ENCODE measurements at regions not wholly inside any gene's neighbourhood (a gene's known extent, or its start where the extent isn't known, plus 50 kb on each side); places are given as distances from the start of the nearest gene placed in this dataset.

DNA sequence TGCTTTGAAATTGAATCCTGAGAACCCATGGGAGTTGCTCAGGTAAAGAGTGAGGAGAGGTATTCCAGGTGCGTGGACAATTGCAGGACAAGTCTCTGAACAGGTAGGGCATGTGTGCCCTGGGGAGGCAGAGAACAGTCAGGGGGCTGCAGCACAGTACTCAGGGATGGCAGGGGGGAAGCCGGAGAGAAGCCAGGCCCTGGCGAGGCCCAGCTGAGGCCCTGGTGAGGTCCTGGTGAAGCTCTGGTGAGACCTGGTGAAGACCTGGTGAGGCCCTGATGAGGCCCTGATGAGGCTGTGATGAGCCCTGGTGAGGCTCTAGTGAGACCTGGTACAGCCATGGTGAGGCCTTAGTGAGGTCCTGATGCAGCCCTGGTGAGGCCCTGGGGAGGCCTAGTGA lies 155.5 kb upstream of the GDF10 start:
- TF ChIP-seq, protein P1, sequence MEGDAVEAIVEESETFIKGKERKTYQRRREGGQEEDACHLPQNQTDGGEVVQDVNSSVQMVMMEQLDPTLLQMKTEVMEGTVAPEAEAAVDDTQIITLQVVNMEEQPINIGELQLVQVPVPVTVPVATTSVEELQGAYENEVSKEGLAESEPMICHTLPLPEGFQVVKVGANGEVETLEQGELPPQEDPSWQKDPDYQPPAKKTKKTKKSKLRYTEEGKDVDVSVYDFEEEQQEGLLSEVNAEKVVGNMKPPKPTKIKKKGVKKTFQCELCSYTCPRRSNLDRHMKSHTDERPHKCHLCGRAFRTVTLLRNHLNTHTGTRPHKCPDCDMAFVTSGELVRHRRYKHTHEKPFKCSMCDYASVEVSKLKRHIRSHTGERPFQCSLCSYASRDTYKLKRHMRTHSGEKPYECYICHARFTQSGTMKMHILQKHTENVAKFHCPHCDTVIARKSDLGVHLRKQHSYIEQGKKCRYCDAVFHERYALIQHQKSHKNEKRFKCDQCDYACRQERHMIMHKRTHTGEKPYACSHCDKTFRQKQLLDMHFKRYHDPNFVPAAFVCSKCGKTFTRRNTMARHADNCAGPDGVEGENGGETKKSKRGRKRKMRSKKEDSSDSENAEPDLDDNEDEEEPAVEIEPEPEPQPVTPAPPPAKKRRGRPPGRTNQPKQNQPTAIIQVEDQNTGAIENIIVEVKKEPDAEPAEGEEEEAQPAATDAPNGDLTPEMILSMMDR (conservative IDR thresholded peaks at IDR 0.05; ENCODE audit: low read length), result no peak
- no peak for TF ChIP-seq EZH2phosphoT487 (IDR thresholded peaks at IDR 0.05; ENCODE audit: borderline replicate concordance)
- peaks cover 40% of the 10 kb centered on the region for H3K4me1 ChIP-seq (ENCODE audit: insufficient read depth, low read length, poor library complexity, severe bottlenecking)

DNA sequence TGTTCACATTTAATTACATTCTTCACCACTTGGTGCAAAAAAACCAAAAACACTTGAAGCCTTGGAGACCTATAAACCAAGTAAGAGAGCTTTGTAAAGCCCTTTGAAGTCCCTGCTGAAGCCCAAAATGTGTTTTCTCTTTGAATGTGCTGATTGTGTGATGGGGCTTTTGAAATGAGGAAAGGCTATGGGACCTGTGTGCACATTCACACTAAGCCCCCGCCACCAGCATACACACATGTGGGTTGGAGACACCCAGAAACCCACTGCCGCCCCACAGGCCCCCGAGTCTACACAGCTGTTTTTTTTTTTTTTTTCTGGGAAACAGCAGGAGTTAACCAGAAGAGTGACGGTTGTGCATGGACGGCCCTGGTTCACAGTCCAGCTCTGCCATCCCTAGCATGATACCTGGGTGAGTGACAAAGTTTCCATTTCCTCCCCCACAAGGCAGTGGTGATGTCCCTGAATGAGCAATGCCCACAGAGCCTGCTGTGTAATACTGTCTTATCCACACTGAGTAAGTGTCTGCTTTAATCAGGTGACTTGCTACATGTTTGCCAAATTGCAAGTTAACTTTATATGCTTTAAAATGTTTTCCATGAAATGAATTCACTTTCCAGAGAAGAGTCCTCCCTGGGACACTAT lies 154.6 kb upstream of the GDF10 start:
- H3K79me2 ChIP-seq (ENCODE audit: insufficient read depth, low read length), result no peaks in the 10 kb centered on the region
- no peak overlapping the region for H3K4me3 ChIP-seq (ENCODE audit: low read length, poor library complexity, severe bottlenecking)
- H3K9ac ChIP-seq (ENCODE audit: low read depth, low read length, poor library complexity, severe bottlenecking), result peak overlapping the region; percentile 11
- H4K20me1 ChIP-seq (ENCODE audit: insufficient read depth, low read length, poor library complexity, severe bottlenecking), result no peaks in the 10 kb centered on the region
- H2AFZ ChIP-seq (ENCODE audit: low read length), result no peak overlapping the region
- H3K9me3 ChIP-seq (ENCODE audit: insufficient read depth, low read depth, low read length), result no peaks in the 10 kb centered on the region
- peaks cover 33% of the 10 kb centered on the region for H3K4me1 ChIP-seq (ENCODE audit: insufficient read depth, low read length, poor library complexity, severe bottlenecking)
- no peaks in the 10 kb centered on the region for H3F3A ChIP-seq (ENCODE audit: low read depth)
- H3K36me3 ChIP-seq (ENCODE audit: insufficient read depth, low read length), result no peaks in the 10 kb centered on the region
- TF ChIP-seq, protein P1 (conservative IDR thresholded peaks at IDR 0.05; ENCODE audit: low read length), result no peak
- no peak for TF ChIP-seq EZH2phosphoT487 (IDR thresholded peaks at IDR 0.05; ENCODE audit: borderline replicate concordance)
- H3K4me2 ChIP-seq (ENCODE audit: low read depth, low read length, poor library complexity, severe bottlenecking), result no peak overlapping the region
- H3K27me3 ChIP-seq (ENCODE audit: insufficient read depth, low read length, poor library complexity, severe bottlenecking), result no peaks in the 10 kb centered on the region
- H3K9me2 ChIP-seq (replicated peaks; ENCODE audit: low read depth, low read length), result no peaks in the 10 kb centered on the region

More for the DNA sequence above, 155.5 kb upstream of the GDF10 start:
- no peaks in the 10 kb centered on the region for H3K27me3 ChIP-seq (ENCODE audit: insufficient read depth, low read length, poor library complexity, severe bottlenecking)
- H2AFZ ChIP-seq (ENCODE audit: low read length), result no peak overlapping the region
- no peaks in the 10 kb centered on the region for H3K9me2 ChIP-seq (replicated peaks; ENCODE audit: low read depth, low read length)
- no peak overlapping the region for H3K9ac ChIP-seq (ENCODE audit: low read depth, low read length, poor library complexity, severe bottlenecking)
- 0 out of 2 replicates have a peak, but pooled peaks cover under 1% of the 10 kb centered on the region for H3F3A ChIP-seq (ENCODE audit: low read depth)
- H3K9me3 ChIP-seq (ENCODE audit: insufficient read depth, low read depth, low read length), result no peaks in the 10 kb centered on the region
- no peak overlapping the region for H3K4me3 ChIP-seq (ENCODE audit: low read length, poor library complexity, severe bottlenecking)
- no peak overlapping the region for H3K4me2 ChIP-seq (ENCODE audit: low read depth, low read length, poor library complexity, severe bottlenecking)
- H3K36me3 ChIP-seq (ENCODE audit: insufficient read depth, low read length), result no peaks in the 10 kb centered on the region
- no peaks in the 10 kb centered on the region for H4K20me1 ChIP-seq (ENCODE audit: insufficient read depth, low read length, poor library complexity, severe bottlenecking)
- H3K79me2 ChIP-seq (ENCODE audit: insufficient read depth, low read length), result no peaks in the 10 kb centered on the region

DNA sequence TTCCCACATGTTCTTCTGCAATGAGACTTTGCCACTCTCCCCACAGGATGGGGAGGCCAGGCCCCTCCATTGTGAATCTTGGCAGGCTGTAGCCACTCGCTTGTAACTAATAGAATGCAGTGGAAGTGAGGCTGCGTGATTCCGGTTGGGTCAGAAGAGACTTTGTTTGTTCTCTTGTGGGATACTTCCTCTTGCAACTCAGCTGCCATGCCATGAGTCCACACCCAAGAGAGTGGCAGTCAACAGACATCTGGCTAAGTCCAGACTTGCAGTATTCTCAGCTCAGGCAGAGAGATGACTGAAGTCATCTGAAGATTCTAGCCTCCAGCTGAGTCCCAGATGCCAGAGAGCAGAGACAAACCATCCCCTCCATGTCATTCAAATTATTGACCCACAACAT lies 153.4 kb upstream of the GDF10 start:
- H3K9me3 ChIP-seq (ENCODE audit: insufficient read depth, low read depth, low read length), result no peaks in the 10 kb centered on the region
- no peak overlapping the region for H2AFZ ChIP-seq (ENCODE audit: low read length)
- no peaks in the 10 kb centered on the region for H3K9me2 ChIP-seq (replicated peaks; ENCODE audit: low read depth, low read length)
- no peaks in the 10 kb centered on the region for H4K20me1 ChIP-seq (ENCODE audit: insufficient read depth, low read length, poor library complexity, severe bottlenecking)
- no peaks in the 10 kb centered on the region for H3K79me2 ChIP-seq (ENCODE audit: insufficient read depth, low read length)
- no peak overlapping the region for H3K4me3 ChIP-seq (ENCODE audit: low read length, poor library complexity, severe bottlenecking)
- H3K36me3 ChIP-seq (ENCODE audit: insufficient read depth, low read length), result no peaks in the 10 kb centered on the region
- no peak overlapping the region for H3K9ac ChIP-seq (ENCODE audit: low read depth, low read length, poor library complexity, severe bottlenecking)
- H3K4me2 ChIP-seq (ENCODE audit: low read depth, low read length, poor library complexity, severe bottlenecking), result no peak overlapping the region
- no peaks in the 10 kb centered on the region for H3K27me3 ChIP-seq (ENCODE audit: insufficient read depth, low read length, poor library complexity, severe bottlenecking)
- H3F3A ChIP-seq (ENCODE audit: low read depth), result no peaks in the 10 kb centered on the region
- TF ChIP-seq EZH2phosphoT487 (IDR thresholded peaks at IDR 0.05; ENCODE audit: borderline replicate concordance), result no peak
- TF ChIP-seq, protein P1 (conservative IDR thresholded peaks at IDR 0.05; ENCODE audit: low read length), result no peak
- H3K4me1 ChIP-seq (ENCODE audit: insufficient read depth, low read length, poor library complexity, severe bottlenecking), result peaks cover 21% of the 10 kb centered on the region

Data from Loucy (cell line).